ENCODE measurements at regions not wholly inside any gene's neighbourhood (a gene's known extent, or its start where the extent isn't known, plus 50 kb on each side); places are given as distances from the start of the nearest gene placed in this dataset.

- TF ChIP-seq CTCF (optimal IDR thresholded peaks at IDR 0.05 in 1 of 3, IDR thresholded peaks at IDR 0.05 in 1 of 3, conservative IDR thresholded peaks at IDR 0.05 in 1 of 3; ENCODE audit: extremely low read depth in 1 of 3, insufficient read depth in 2 of 3, low read length in 3 of 3) (no peak), EZH2 (IDR thresholded peaks at IDR 0.05; ENCODE audit: low read length) (no peak)
These were observed 617.7 kb upstream of the GRIA3 start for GRCh38 chrX:122566401-122566800.

All from keratinocyte (primary cell).